Brain microvascular endothelial cell (primary cell): ENCODE measurements at regions not wholly inside any gene's neighbourhood (a gene's known extent, or its start where the extent isn't known, plus 50 kb on each side); places are given as distances from the start of the nearest gene placed in this dataset.

Source experiments
- DNase-seq: peaks from one replicate; pipeline ENCODE4 v3.0.0-alpha.2; 2020
- H3K27ac ChIP-seq: fragments of 250-450 bp; sonication (Bioruptor Pico); 2 replicates; pipeline ENCODE4 v1.5.1; 2020; ENCODE audit warnings: mild to moderate bottlenecking, moderate library complexity
- H3K27me3 ChIP-seq: fragments of 250-450 bp; sonication (Bioruptor Pico); replicated peaks from 2 replicates; pipeline ENCODE4 v1.5.1; 2020; ENCODE audit warnings: mild to moderate bottlenecking
- H3K36me3 ChIP-seq: fragments of 250-450 bp; sonication (Bioruptor Pico); replicated peaks from 2 replicates; pipeline ENCODE4 v1.5.1; 2020; ENCODE audit warnings: mild to moderate bottlenecking
- H3K4me3 ChIP-seq: 2 replicates; pipeline ENCODE4 v1.5.1; 2011; ENCODE audit warnings: low read depth, mild to moderate bottlenecking, control low read depth, low read length, moderate library complexity
- in situ Hi-C: cut with HindIII; loops from 2 replicates; pipeline ENCODE4 v1.10.0; 2017; ENCODE audit warnings: low sequenced_read_pairs, low pct_ligation_motif_present
- TF ChIP-seq, protein P1 (sequence below): IDR thresholded peaks from 2 replicates; pipeline ENCODE4 v1.5.1; 2011; ENCODE audit warnings: low read depth, mild to moderate bottlenecking, moderate library complexity, low read length, control low read depth, inconsistent platforms; ENCODE audit errors: missing control alignments

DNA sequence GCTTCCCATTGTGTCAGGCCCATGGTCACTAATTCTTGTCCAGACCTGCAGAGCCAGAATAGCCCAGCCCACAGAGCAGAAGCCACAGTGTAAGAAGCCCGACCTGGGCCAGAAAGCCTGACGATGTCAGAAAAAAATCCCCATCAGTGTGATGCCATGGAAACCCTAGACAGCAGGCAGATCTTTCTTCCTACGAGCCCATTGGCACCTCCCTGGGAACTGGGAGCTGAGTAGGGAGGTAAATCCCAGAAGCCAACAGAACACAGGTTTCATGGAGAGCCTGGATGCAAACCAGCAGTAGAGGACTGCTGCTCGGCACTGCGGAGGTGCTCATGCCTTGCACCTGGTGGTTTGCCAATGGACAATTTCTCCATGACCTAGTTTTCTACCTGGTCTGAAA lies 82.2 kb upstream of the SLC22A16 start:
- H3K27ac ChIP-seq: no peak overlapping the region
- H3K4me3 ChIP-seq: no peak overlapping the region
- H3K27me3 ChIP-seq: no peaks in the 10 kb centered on the region
- DNase-seq: no peak
- in situ Hi-C loops: no loop called here
- no peaks in the 10 kb centered on the region for H3K36me3 ChIP-seq
- TF ChIP-seq, protein P1, sequence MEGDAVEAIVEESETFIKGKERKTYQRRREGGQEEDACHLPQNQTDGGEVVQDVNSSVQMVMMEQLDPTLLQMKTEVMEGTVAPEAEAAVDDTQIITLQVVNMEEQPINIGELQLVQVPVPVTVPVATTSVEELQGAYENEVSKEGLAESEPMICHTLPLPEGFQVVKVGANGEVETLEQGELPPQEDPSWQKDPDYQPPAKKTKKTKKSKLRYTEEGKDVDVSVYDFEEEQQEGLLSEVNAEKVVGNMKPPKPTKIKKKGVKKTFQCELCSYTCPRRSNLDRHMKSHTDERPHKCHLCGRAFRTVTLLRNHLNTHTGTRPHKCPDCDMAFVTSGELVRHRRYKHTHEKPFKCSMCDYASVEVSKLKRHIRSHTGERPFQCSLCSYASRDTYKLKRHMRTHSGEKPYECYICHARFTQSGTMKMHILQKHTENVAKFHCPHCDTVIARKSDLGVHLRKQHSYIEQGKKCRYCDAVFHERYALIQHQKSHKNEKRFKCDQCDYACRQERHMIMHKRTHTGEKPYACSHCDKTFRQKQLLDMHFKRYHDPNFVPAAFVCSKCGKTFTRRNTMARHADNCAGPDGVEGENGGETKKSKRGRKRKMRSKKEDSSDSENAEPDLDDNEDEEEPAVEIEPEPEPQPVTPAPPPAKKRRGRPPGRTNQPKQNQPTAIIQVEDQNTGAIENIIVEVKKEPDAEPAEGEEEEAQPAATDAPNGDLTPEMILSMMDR: no peak

DNA sequence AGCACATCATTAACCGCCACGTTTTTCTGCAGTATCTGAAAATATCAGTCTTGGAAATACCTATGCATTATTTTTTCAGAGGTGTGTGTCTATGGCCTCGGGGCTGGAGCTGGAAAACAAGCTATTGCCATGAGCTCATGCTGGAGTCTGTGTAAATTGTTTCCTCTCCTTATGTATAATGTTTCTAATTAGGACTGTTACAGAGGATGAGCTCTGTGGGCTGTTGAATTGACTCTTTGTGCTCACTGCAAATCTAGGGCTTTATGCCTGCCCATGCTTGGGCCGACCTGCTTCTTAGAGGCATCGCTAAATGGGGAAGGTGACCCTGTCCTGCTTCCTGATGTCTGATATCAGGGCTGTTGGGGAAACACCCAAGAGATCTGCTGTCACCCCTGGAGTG lies 80.8 kb upstream of the SLC22A16 start:
- Histone ChIP-seq H3K27ac (no peak overlapping the region), H3K4me3 (no peak overlapping the region), H3K27me3 (no peaks in the 10 kb centered on the region), H3K36me3 (no peaks in the 10 kb centered on the region)
- TF ChIP-seq, protein P1: no peak
- no peak for DNase-seq
- in situ Hi-C loops: no loop called here

DNA sequence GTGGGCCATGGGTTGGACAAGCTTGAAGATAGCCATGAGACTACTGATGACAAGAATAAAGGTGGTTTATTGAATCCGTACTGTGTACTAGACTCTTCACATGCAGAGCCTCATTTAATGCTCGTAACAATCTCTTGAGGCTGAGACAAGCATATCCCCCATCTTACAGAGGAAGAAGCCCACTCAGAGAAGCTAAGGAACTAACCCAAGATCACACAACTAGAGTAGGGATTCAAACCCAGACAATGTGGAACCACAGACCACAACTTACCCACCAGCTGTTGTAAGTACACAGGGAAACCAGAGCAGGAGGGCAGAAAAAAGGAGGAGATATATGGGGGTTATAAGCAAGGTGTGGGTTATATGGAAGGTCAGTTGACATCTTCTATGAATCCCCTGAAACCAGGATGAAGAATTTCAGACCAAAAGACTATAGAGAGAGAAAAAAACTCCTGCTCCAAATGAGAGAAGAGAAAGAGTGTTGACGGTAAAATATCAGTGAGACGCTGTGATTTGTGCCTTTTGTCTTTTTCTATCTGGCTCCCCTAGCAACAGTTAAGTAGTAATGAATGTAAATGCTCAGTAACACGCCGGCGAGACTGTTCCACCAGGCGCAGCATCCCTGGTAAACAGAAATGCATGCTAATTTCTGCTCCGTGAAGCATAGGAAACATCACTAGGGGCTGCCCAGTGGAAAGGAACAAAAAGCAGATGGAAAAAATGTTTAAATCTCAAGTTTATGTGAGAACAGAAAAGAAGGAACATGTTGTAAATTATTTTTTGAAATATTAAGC lies 80.1 kb upstream of the SLC22A16 start:
- Histone ChIP-seq H3K36me3 (no peaks in the 10 kb centered on the region), H3K4me3 (no peak overlapping the region), H3K27me3 (no peaks in the 10 kb centered on the region), H3K27ac (no peak overlapping the region)
- in situ Hi-C loops: no loop called here
- DNase-seq: no peak
- TF ChIP-seq, protein P1: no peak

DNA sequence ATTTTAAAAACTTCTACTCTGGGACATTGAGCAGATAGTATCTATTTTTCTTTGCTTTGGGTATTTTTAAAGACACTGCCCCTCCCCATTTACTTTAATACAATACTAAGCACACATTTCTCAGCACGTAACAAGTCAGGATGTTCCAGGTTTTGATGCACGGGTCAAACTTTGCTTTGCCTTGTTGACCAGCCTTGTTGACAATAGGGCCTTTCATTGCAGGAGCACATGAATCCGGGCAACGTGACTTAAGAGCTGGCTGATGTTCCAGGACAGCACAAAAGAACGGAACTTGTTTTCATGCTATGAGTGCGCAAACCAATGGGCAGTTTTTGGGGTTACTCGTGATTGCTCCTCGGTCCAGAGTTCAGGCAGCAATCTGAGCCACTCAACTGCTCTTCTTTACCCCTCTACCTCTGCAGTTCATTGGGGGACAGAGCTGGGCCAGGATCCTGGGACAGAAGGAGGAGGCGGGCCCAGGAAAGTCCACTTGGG lies 78.6 kb upstream of the SLC22A16 start:
- H3K4me3 ChIP-seq: no peak overlapping the region
- TF ChIP-seq, protein P1: no peak
- H3K36me3 ChIP-seq: no peaks in the 10 kb centered on the region
- in situ Hi-C loops: no loop called here
- H3K27ac ChIP-seq: no peak overlapping the region
- no peaks in the 10 kb centered on the region for H3K27me3 ChIP-seq
- no peak for DNase-seq

DNA sequence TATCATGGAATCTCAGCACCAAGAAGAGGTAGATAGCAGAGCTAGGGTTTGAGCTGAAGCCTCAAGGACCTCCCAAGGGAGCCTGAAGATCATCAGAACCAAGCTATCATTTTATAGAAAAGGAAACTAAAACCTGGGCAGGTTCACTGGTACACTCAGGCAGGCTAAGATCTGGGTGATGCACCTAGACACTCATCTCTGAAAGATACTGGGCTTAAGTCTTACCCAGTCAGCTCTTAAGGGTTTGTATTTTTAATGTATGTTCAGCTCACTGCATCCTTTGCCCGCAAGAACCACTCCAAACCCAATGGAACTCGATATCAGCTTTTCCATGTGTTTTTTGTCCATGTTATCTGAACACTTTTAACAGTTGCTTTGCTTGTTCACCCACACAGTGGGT lies 78.0 kb upstream of the SLC22A16 start:
- Histone ChIP-seq H3K27me3 (no peaks in the 10 kb centered on the region), H3K4me3 (no peak overlapping the region), H3K27ac (no peak overlapping the region), H3K36me3 (no peaks in the 10 kb centered on the region)
- DNase-seq: no peak
- TF ChIP-seq, protein P1: no peak
- in situ Hi-C loops: no loop called here
